C1 segment of cervical spinal cord (tissue), 14 donors: ENCODE measurements at regions not wholly inside any gene's neighbourhood (a gene's known extent, or its start where the extent isn't known, plus 50 kb on each side); places are given as distances from the start of the nearest gene placed in this dataset.

ENCODE experiments used
- DNase-seq, 14 donors: peaks; one replicate each; lab custom pipeline; 2025; lab: John Stamatoyannopoulos, UW

DNA sequence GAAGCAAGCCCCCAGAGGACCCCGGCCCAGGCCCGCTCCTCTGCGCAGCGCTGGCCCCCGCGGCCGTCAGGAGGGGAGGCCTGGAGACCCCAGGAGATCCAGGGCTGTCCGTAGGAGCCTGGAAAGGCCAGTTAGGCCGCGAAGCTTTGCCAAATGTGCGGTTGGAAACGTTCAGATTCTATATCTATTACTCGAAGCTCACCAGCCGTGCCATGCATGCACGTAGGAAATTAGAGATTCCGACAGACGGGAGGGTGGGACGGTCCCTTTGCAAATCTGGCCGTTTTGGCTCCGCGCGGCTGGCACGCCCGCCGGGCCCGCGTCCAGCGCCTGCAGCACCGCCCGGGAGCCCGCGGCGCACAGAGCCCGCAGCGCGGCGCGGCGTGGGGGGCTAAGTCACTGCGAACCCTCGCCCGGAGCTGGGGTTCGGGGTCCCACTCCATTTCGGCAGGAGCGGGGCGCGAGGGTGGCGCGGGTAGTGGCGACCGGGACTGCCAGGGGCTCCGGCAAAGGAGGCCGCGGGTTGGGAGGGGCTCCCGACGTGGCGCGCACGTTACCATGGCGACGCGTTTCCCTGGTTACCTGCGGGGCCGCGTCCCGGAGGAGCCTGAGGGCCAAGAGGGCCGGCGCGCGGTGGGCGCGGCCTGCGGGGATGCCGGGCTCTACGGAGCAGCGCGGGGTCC lies 488.6 kb upstream of the SMIM21 start:
- peak in 2 of 14 donors; percentile 7 to 18 for DNase-seq

GRCh38 chr18:75912829-75913228 lies 485.3 kb upstream of the SMIM21 start:
- no peak for DNase-seq

- DNase-seq: no peak
Observed at GRCh38 chr18:75904416-75904815, 476.9 kb upstream of the SMIM21 start.

DNA sequence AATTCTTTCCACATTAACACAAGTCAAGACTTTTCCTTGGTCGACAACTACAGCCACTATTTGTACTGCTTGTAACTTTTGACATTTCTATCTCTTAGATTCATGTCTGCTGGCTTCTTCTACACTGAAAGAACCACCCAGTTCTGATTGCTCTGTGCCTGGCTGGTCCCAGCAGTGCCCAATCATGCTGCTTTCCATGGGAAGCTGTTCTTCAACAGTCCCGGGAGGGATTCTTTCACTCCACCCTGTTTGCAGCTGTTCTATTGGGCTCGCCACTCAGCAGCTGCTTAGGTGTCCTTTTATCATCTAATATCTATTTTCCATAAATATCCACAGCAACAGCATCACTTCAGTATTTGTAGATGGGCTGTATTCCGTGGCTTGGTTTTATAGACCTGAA lies 471.1 kb upstream of the SMIM21 start:
- no peak for DNase-seq

- DNase-seq: no peak
Observed at GRCh38 chr18:75897386-75897785, 469.9 kb upstream of the SMIM21 start.

- no peak for DNase-seq
Observed at GRCh38 chr18:75896865-75897264, 469.4 kb upstream of the SMIM21 start.

DNA sequence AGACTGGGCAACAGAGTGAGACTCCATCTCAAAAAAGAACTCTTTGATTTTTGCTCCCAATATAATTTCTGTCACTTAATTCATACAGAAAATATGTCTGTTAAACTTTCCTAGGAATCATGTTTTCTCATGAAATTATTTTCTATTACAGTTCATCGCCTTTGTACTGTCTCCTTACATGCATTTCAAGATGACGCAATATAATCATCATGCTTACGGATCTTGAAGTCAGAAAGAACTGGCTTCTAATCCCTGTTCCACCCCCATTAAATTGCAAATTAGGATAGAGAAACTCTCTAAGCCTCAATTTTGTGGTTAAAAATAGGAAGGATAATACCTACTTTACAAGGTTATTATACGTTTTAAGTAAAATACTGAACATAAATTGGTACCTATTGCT lies 467.6 kb upstream of the SMIM21 start:
- DNase-seq: no peak

DNA sequence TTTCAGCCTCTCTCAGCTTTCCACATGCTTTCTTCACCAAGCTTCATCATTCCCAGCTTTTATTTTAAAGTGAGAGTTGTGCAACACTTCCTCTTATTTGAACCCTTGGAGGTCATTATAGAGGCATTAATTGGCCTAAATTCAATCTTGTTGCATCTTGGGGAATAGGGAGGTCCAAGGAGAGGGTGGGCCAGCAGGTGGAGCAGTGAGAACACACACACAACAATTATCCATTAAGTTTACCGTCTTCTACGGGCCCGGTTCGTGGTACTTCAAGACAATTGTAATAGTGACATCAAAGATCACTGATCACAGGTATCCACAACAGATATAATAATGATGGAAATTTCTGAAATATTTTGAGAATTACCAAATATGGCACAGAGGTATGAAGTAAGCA lies 457.2 kb upstream of the SMIM21 start:
- DNase-seq: no peak

DNA sequence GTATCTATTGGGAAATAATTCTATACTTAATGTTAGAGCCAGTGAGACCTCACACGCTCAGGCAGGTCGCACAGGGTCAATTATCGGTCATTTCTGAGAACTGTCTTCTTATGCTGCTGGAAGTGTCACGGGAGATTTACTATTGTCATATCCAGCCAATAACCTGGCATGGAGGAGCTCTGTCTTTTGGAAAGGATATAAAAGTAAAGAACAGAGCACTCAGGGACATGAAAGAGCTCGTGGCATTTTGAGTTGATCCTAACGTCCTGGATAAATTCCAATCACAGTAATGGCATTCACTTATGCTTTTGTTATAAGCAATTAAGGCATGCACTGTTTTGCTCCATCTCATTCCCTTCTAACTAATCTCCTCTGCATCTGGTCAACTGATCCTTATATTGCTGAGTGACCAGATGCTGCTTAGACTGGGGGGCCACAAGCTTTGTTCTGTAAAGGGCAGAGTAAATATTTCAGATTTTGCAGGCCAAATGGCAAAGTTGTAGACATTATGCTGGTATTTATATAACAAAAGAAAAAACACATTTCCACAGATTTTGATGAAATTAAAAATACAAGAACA lies 453.5 kb upstream of the SMIM21 start:
- DNase-seq: no peak

- DNase-seq: no peak
Observed at GRCh38 chr18:75880266-75880665, 452.8 kb upstream of the SMIM21 start.

DNA sequence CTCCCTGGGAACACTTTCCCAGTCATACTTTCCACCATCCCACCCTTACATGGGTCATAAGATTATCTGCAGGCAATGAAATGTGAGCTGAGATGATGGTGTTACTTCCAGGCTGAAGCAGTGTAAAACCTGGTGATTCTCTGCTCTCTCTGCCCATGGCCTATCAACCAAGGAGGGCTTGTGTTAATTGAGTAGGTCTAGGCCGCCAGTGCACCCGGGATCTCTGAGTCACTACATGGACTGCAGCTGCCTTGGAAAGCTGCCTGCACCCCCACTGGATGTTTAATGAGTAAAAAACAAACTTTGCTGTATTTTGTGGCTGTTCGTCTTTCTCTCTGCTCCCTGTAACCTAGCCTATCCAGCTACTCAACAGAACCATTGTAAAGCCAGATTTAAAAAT lies 451.7 kb upstream of the SMIM21 start:
- DNase-seq: no peak

DNA sequence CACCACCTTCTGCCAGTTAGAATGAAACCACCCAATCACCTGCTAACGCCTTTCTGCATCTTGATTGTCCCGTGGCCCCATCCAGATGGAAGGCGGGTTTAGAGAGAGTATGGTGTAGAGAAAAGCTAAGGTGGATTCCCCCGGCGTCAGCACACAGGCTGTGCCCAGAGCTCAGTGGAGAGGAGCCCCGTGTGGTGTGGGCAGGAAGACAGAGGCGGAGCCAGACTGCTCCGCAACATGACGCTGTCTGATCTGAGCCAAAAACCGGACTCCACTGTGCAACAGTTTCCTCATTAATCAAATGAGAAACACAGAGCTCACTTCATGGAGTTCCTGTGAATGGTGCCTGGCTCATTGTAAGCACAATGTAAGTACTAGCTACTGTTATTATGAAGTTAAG lies 448.1 kb upstream of the SMIM21 start:
- DNase-seq: no peak

- no peak for DNase-seq
Observed at GRCh38 chr18:75874401-75875089, 447.0 kb upstream of the SMIM21 start.

- no peak for DNase-seq
Observed at GRCh38 chr18:75871596-75871995, 444.1 kb upstream of the SMIM21 start.

DNA sequence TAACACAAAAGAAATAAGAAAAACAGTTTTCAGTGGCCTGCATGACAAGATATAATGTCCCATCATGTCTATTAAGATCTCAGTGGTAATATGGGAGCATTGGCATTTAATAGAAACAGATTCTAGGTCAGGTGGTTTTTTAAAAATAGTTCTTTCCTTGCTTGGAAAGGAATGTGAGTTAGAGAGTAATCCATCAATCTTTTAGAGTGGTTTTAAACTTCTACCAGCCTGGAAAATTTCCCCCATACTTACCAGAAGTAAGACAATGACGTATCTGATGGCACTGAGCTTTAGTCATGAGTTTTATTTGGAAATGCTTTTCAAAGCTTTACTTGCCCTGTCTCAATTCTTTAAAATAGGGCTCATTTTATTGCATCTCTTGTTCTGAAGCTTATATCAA lies 441.7 kb upstream of the SMIM21 start:
- DNase-seq: no peak

DNA sequence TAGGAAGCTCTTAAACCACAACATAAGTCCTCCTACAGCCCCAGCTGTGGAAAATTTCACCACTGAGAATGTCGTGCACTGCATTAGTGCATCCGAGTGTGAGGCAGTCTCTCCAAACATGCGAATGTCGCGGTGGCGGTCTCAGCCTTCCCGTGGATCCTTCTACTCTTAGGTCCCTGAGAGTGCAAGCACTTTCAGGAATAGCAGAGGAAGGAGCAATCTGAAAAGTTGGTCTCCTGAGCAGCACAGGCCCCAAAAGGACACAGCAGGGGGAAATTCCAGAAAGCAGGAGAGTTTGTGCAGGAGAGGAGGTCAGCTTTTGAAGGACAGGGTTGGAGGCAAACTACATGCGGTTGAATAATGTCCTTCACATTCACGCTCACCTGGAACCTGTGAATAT lies 440.5 kb upstream of the SMIM21 start:
- DNase-seq: no peak

DNA sequence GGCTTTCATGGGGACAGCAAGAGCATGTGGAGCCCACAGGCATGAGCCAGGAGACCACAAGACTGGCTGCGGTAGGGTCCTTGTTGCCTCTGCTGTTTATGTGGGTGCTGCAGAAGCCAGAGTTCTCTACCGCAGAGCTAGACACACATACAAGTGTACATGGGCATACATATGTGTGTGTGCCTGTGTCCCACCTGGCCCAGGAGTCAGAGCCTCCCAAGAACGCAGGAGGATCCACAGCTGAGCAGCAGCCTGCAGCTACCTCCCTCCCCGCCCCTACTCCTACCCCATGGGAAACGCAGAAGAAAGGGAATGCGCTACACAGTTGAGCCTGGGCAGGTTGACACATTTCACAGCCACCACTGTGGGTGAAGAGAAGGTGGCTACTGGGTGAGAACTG lies 438.1 kb upstream of the SMIM21 start:
- DNase-seq: no peak

- no peak for DNase-seq
Observed at GRCh38 chr18:75864816-75865215, 437.3 kb upstream of the SMIM21 start.

GRCh38 chr18:75863696-75864095 lies 436.2 kb upstream of the SMIM21 start:
- DNase-seq: no peak

DNA sequence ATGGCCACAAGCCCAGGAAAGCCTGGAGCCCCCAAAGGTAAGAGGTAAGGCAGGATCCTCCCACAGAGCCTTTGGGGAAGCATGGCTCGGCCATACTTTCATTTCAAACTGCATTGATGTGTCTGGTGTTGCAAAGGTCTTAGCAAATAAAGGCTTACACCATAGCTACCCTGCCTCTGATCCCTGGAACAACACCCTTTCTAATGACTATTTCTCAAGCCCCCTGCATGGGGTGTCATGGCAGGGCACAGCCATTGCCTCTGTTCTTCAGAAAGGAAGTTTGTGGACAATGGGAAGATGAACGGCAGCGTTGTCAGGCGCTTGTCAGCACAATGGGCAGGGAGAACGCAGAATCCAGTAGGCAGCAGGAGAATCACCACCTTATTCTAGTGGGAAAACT lies 435.0 kb upstream of the SMIM21 start:
- no peak for DNase-seq

DNA sequence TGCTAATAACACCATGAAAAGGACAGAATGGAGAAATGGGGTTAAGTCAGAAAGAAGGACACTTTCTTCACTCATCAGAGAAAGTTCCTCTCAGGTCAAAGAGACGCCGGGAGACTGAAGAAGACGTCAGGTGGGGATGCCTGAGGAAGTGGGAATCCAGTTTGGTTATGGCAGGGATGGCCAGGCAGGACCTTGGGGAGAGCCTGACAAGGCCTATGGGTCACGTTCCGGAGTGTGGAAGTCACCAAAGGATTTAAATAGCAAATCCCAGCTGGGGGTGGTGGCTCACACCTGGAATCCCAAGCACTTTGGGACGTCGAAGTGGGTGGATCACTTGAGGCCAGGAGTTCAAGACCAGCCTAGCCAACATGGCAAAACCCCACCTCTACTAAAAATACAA lies 432.7 kb upstream of the SMIM21 start:
- DNase-seq: no peak

GRCh38 chr18:75859533-75859932 lies 432.0 kb upstream of the SMIM21 start:
- DNase-seq: no peak

DNA sequence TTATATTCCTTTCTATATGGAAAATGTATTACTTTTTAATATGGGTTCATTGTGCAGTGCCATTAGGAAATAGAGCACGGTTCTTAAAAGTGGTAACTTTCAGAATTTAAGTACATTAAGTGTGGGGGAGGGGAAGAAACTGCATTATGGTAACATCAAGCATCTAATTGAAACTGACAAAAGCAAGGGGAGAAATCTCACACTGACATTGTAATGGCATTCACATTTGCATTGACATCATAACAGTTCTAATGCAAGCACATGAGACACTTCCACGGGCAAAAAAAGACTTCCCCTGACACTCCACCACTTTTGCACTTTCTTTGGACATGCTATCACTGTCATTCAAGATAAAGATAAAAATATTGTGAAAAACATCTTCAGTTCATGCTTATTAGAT lies 431.3 kb upstream of the SMIM21 start:
- DNase-seq: no peak
